ENCODE measurements at regions not wholly inside any gene's neighbourhood (a gene's known extent, or its start where the extent isn't known, plus 50 kb on each side); places are given as distances from the start of the nearest gene placed in this dataset.

GRCh38 chr4:81698538-81699296, 227.0 kb upstream of the RASGEF1B start:
- Histone ChIP-seq H3K36me3 (no peaks in the 10 kb centered on the region), H3K4me1 (peaks cover 16% of the 10 kb centered on the region), H3K9me3 (no peaks in the 10 kb centered on the region), H3K9ac (no peak overlapping the region), H3K27ac (no peak overlapping the region), H3K27me3 (no peaks in the 10 kb centered on the region), H4K20me1 (no peaks in the 10 kb centered on the region), H3K4me2 (0 out of 2 replicates have a peak overlapping the region, but pooled peaks have one; percentile 18), H3K4me3 (no peak overlapping the region)
- no peak for TF ChIP-seq Cebpa-rat (IDR thresholded peaks at IDR 0.05)

GRCh38 chr4:81694176-81694913, 222.6 kb upstream of the RASGEF1B start:
- no peak overlapping the region for H3K27ac ChIP-seq
- no peak for TF ChIP-seq Cebpa-rat (IDR thresholded peaks at IDR 0.05)
- no peaks in the 10 kb centered on the region for H3K9me3 ChIP-seq
- H3K4me2 ChIP-seq = peak overlapping the region; percentile 44
- H3K4me3 ChIP-seq = no peak overlapping the region
- no peak overlapping the region for H3K9ac ChIP-seq
- no peaks in the 10 kb centered on the region for H3K27me3 ChIP-seq
- no peaks in the 10 kb centered on the region for H3K36me3 ChIP-seq
- H3K4me1 ChIP-seq = peaks cover 39% of the 10 kb centered on the region
- H4K20me1 ChIP-seq = no peaks in the 10 kb centered on the region

GRCh38 chr4:81690871-81691270, 219.2 kb upstream of the RASGEF1B start:
- Histone ChIP-seq H3K4me2 (peak overlapping the region; percentile 63), H3K4me1 (peaks cover 35% of the 10 kb centered on the region), H3K36me3 (no peaks in the 10 kb centered on the region), H4K20me1 (no peaks in the 10 kb centered on the region), H3K27ac (peak overlapping the region; percentile 55), H3K9me3 (no peaks in the 10 kb centered on the region), H3K27me3 (no peaks in the 10 kb centered on the region), H3K9ac (no peak overlapping the region), H3K4me3 (no peak overlapping the region)
- TF ChIP-seq Cebpa-rat (IDR thresholded peaks at IDR 0.05) = no peak

GRCh38 chr4:81688085-81688484, 216.4 kb upstream of the RASGEF1B start:
- Histone ChIP-seq H3K4me2 (no peak overlapping the region), H3K9me3 (no peaks in the 10 kb centered on the region), H3K4me1 (peaks cover 20% of the 10 kb centered on the region), H3K4me3 (no peak overlapping the region), H3K27me3 (no peaks in the 10 kb centered on the region), H4K20me1 (no peaks in the 10 kb centered on the region), H3K36me3 (no peaks in the 10 kb centered on the region), H3K9ac (no peak overlapping the region), H3K27ac (no peak overlapping the region)
- no peak for TF ChIP-seq Cebpa-rat (IDR thresholded peaks at IDR 0.05)

- H3K4me3 ChIP-seq = no peak overlapping the region
- peaks cover 20% of the 10 kb centered on the region for H3K4me1 ChIP-seq
- no peak for TF ChIP-seq Cebpa-rat (IDR thresholded peaks at IDR 0.05)
- no peak overlapping the region for H3K27ac ChIP-seq
- H3K9ac ChIP-seq = no peak overlapping the region
- no peaks in the 10 kb centered on the region for H3K36me3 ChIP-seq
- H3K9me3 ChIP-seq = no peaks in the 10 kb centered on the region
- H3K4me2 ChIP-seq = no peak overlapping the region
- H3K27me3 ChIP-seq = no peaks in the 10 kb centered on the region
- no peaks in the 10 kb centered on the region for H4K20me1 ChIP-seq
These were observed 215.8 kb upstream of the RASGEF1B start for GRCh38 chr4:81687471-81687870.

- H3K36me3 ChIP-seq = no peaks in the 10 kb centered on the region
- H4K20me1 ChIP-seq = no peaks in the 10 kb centered on the region
- H3K4me3 ChIP-seq = no peak overlapping the region
- no peak overlapping the region for H3K4me2 ChIP-seq
- 0 out of 2 replicates have a peak, but pooled peaks cover 3% of the 10 kb centered on the region for H3K4me1 ChIP-seq
- no peaks in the 10 kb centered on the region for H3K9me3 ChIP-seq
- TF ChIP-seq Cebpa-rat (IDR thresholded peaks at IDR 0.05) = no peak
- H3K9ac ChIP-seq = no peak overlapping the region
- no peaks in the 10 kb centered on the region for H3K27me3 ChIP-seq
- no peak overlapping the region for H3K27ac ChIP-seq
These were observed 213.4 kb upstream of the RASGEF1B start for GRCh38 chr4:81685104-81685503.

GRCh38 chr4:81684352-81684751, 212.6 kb upstream of the RASGEF1B start:
- no peak overlapping the region for H3K4me2 ChIP-seq
- no peak for TF ChIP-seq Cebpa-rat (IDR thresholded peaks at IDR 0.05)
- no peaks in the 10 kb centered on the region for H3K36me3 ChIP-seq
- H4K20me1 ChIP-seq = no peaks in the 10 kb centered on the region
- no peaks in the 10 kb centered on the region for H3K9me3 ChIP-seq
- no peak overlapping the region for H3K27ac ChIP-seq
- H3K4me3 ChIP-seq = no peak overlapping the region
- H3K27me3 ChIP-seq = no peaks in the 10 kb centered on the region
- H3K9ac ChIP-seq = no peak overlapping the region
- no peaks in the 10 kb centered on the region for H3K4me1 ChIP-seq

GRCh38 chr4:81682492-81682891, 210.8 kb upstream of the RASGEF1B start:
- Histone ChIP-seq H3K27ac (no peak overlapping the region), H3K4me3 (no peak overlapping the region), H3K4me1 (no peaks in the 10 kb centered on the region), H4K20me1 (no peaks in the 10 kb centered on the region), H3K9me3 (no peaks in the 10 kb centered on the region), H3K36me3 (no peaks in the 10 kb centered on the region), H3K9ac (no peak overlapping the region), H3K27me3 (no peaks in the 10 kb centered on the region), H3K4me2 (no peak overlapping the region)
- TF ChIP-seq Cebpa-rat (IDR thresholded peaks at IDR 0.05) = no peak

GRCh38 chr4:81679315-81679714, 207.6 kb upstream of the RASGEF1B start:
- Histone ChIP-seq H3K9me3 (no peaks in the 10 kb centered on the region), H3K4me2 (no peak overlapping the region), H3K4me1 (no peaks in the 10 kb centered on the region), H4K20me1 (no peaks in the 10 kb centered on the region), H3K4me3 (no peak overlapping the region), H3K27me3 (no peaks in the 10 kb centered on the region), H3K27ac (no peak overlapping the region), H3K9ac (no peak overlapping the region), H3K36me3 (no peaks in the 10 kb centered on the region)
- no peak for TF ChIP-seq Cebpa-rat (IDR thresholded peaks at IDR 0.05)

- no peaks in the 10 kb centered on the region for H4K20me1 ChIP-seq
- no peaks in the 10 kb centered on the region for H3K27me3 ChIP-seq
These were observed 207.1 kb upstream of the RASGEF1B start for GRCh38 chr4:81678801-81679200.

More at GRCh38 chr4:81678801-81679200, 207.1 kb upstream of the RASGEF1B start:
- no peak overlapping the region for H3K4me3 ChIP-seq
- H3K9ac ChIP-seq = no peak overlapping the region
- no peak overlapping the region for H3K4me2 ChIP-seq
- TF ChIP-seq Cebpa-rat (IDR thresholded peaks at IDR 0.05) = no peak
- no peaks in the 10 kb centered on the region for H3K9me3 ChIP-seq
- no peaks in the 10 kb centered on the region for H3K36me3 ChIP-seq
- no peaks in the 10 kb centered on the region for H3K4me1 ChIP-seq
- H3K27ac ChIP-seq = no peak overlapping the region

Measured in BLaER1 (cell line).